HEK293 (cell line): ENCODE measurements at regions not wholly inside any gene's neighbourhood (a gene's known extent, or its start where the extent isn't known, plus 50 kb on each side); places are given as distances from the start of the nearest gene placed in this dataset.

Experiments used
- OVOL3 ChIP-seq: fragments of 450-650 bp; formaldehyde crosslinking; IDR thresholded peaks from 2 replicates; pipeline ENCODE4 v1.5.1; 2016; ENCODE audit warnings: missing biosample characterization, missing genetic modification characterization
- ZNF138 ChIP-seq: fragments of 450-650 bp; formaldehyde crosslinking; IDR thresholded peaks from 2 replicates; pipeline ENCODE4 v1.5.1; 2016; ENCODE audit warnings: missing biosample characterization, missing genetic modification characterization, borderline replicate concordance
- ZNF24 ChIP-seq: fragments of 450-650 bp; formaldehyde crosslinking; IDR thresholded peaks from 2 replicates; pipeline ENCODE4 v1.5.1; 2016; ENCODE audit warnings: missing biosample characterization, missing genetic modification characterization
- ZNF670 ChIP-seq: fragments of 450-650 bp; formaldehyde crosslinking; IDR thresholded peaks from 2 replicates; pipeline ENCODE4 v1.5.1; 2016; ENCODE audit warnings: missing biosample characterization, missing genetic modification characterization, low read depth
- ZNF776 ChIP-seq: fragments of 450-650 bp; formaldehyde crosslinking; IDR thresholded peaks from 2 replicates; pipeline ENCODE4 v1.5.0; 2017; ENCODE audit warnings: missing biosample characterization, missing genetic modification characterization, borderline replicate concordance
- ZNF837 ChIP-seq: fragments of 450-650 bp; formaldehyde crosslinking; IDR thresholded peaks from 2 replicates; pipeline ENCODE4 v1.5.1; 2016; ENCODE audit warnings: missing biosample characterization, missing genetic modification characterization
- TF ChIP-seq, protein P1 (sequence below): fragments of 450-650 bp; formaldehyde crosslinking; optimal IDR thresholded peaks from 2 replicates; pipeline ENCODE3; 2016; ENCODE audit warnings: missing biosample characterization, mild to moderate bottlenecking, missing genetic modification characterization
- TF ChIP-seq, protein P2 (sequence below): fragments of 450-650 bp; formaldehyde crosslinking; IDR thresholded peaks from 2 replicates; pipeline ENCODE4 v1.5.1; 2016; ENCODE audit warnings: missing biosample characterization, missing genetic modification characterization
- TF ChIP-seq, protein P3 (sequence below): fragments of 450-650 bp; formaldehyde crosslinking; IDR thresholded peaks from 2 replicates; pipeline ENCODE4 v1.5.1; 2016; ENCODE audit warnings: missing biosample characterization, missing genetic modification characterization, low read depth

DNA sequence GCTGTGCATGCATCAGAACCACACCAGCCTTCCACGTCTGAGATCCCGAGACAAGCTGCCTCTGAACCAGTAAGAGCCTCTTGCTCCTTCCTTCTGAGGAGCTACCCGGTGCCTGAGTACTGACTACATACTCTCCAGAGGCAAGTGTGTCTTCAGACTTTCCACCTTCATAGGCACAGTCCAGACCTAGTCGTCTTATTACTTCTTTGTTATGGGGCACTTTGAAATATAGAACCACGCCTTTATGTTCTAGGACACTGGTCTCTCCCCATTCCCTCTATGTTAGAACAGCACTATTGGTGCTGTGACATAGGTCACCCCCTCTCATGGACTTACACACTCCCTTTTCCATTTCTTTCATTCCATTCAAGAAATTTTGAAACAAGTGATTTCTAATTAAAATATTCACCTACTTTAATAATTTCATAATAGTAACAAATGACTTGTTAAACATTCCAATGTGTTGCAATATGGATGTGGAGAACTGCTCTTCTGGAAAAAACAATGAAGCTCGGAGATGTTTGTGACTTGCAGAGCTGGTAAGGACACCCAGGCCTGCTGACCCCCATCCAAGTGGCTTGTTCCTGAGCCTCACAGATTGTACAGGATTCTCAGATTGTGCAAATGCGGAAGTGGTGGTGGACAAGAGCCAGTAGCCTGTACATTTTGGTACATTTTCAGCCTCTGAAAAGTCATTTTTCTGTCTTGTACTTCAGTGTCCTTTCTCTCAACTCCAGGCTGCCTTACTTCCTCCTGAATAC lies 76.1 kb upstream of the SIPA1L2 start:
- TF ChIP-seq ZNF24 (tag by site-specific recombination), result no peak
- TF ChIP-seq ZNF670, result no peak
- TF ChIP-seq, protein P1, sequence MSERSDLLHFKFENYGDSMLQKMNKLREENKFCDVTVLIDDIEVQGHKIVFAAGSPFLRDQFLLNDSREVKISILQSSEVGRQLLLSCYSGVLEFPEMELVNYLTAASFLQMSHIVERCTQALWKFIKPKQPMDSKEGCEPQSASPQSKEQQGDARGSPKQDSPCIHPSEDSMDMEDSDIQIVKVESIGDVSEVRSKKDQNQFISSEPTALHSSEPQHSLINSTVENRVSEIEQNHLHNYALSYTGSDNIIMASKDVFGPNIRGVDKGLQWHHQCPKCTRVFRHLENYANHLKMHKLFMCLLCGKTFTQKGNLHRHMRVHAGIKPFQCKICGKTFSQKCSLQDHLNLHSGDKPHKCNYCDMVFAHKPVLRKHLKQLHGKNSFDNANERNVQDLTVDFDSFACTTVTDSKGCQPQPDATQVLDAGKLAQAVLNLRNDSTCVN (tag by site-specific recombination), result no peak
- TF ChIP-seq, protein P2, sequence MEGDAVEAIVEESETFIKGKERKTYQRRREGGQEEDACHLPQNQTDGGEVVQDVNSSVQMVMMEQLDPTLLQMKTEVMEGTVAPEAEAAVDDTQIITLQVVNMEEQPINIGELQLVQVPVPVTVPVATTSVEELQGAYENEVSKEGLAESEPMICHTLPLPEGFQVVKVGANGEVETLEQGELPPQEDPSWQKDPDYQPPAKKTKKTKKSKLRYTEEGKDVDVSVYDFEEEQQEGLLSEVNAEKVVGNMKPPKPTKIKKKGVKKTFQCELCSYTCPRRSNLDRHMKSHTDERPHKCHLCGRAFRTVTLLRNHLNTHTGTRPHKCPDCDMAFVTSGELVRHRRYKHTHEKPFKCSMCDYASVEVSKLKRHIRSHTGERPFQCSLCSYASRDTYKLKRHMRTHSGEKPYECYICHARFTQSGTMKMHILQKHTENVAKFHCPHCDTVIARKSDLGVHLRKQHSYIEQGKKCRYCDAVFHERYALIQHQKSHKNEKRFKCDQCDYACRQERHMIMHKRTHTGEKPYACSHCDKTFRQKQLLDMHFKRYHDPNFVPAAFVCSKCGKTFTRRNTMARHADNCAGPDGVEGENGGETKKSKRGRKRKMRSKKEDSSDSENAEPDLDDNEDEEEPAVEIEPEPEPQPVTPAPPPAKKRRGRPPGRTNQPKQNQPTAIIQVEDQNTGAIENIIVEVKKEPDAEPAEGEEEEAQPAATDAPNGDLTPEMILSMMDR (tag by site-specific recombination), result no peak
- TF ChIP-seq OVOL3 (tag by site-specific recombination), result no peak
- TF ChIP-seq ZNF837 (tag by site-specific recombination), result no peak
- TF ChIP-seq, protein P3, sequence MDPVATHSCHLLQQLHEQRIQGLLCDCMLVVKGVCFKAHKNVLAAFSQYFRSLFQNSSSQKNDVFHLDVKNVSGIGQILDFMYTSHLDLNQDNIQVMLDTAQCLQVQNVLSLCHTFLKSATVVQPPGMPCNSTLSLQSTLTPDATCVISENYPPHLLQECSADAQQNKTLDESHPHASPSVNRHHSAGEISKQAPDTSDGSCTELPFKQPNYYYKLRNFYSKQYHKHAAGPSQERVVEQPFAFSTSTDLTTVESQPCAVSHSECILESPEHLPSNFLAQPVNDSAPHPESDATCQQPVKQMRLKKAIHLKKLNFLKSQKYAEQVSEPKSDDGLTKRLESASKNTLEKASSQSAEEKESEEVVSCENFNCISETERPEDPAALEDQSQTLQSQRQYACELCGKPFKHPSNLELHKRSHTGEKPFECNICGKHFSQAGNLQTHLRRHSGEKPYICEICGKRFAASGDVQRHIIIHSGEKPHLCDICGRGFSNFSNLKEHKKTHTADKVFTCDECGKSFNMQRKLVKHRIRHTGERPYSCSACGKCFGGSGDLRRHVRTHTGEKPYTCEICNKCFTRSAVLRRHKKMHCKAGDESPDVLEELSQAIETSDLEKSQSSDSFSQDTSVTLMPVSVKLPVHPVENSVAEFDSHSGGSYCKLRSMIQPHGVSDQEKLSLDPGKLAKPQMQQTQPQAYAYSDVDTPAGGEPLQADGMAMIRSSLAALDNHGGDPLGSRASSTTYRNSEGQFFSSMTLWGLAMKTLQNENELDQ (tag by site-specific recombination), result no peak
- no peak for TF ChIP-seq ZNF138 (tag by site-specific recombination)
- no peak for TF ChIP-seq ZNF776 (tag by site-specific recombination)
